ENCODE measurements at regions not wholly inside any gene's neighbourhood (a gene's known extent, or its start where the extent isn't known, plus 50 kb on each side); places are given as distances from the start of the nearest gene placed in this dataset.

GRCh38 chr12:67797753-67798152 is 149.2 kb downstream of the DYRK2 start:
- no peak for DNase-seq

- DNase-seq = no peak
These were observed 150.2 kb downstream of the DYRK2 start for GRCh38 chr12:67798768-67799167.

- DNase-seq = no peak
These were observed 154.2 kb downstream of the DYRK2 start for GRCh38 chr12:67802731-67803130.

GRCh38 chr12:67803278-67803993 is 154.9 kb downstream of the DYRK2 start:
- DNase-seq = no peak

GRCh38 chr12:67804168-67804567 is 155.6 kb downstream of the DYRK2 start:
- no peak for DNase-seq

GRCh38 chr12:67807814-67808213 is 159.3 kb downstream of the DYRK2 start:
- DNase-seq = no peak

GRCh38 chr12:67810166-67810565 is 161.6 kb downstream of the DYRK2 start:
- no peak for DNase-seq

- DNase-seq = no peak
These were observed 163.2 kb downstream of the DYRK2 start for GRCh38 chr12:67811437-67812361.

GRCh38 chr12:67813456-67813904 is 164.9 kb downstream of the DYRK2 start:
- no peak for DNase-seq

- DNase-seq = no peak
These were observed 167.7 kb downstream of the DYRK2 start for GRCh38 chr12:67816269-67816668.

GRCh38 chr12:67818459-67818903 is 169.9 kb downstream of the DYRK2 start:
- no peak for DNase-seq

GRCh38 chr12:67819902-67820301 is 169.3 kb upstream of the IFNG-AS1 start:
- no peak for DNase-seq

GRCh38 chr12:67820694-67821093 is 168.6 kb upstream of the IFNG-AS1 start:
- DNase-seq = no peak

GRCh38 chr12:67822826-67823225 is 166.4 kb upstream of the IFNG-AS1 start:
- DNase-seq = no peak

GRCh38 chr12:67826148-67826547 is 163.1 kb upstream of the IFNG-AS1 start:
- no peak for DNase-seq

- DNase-seq = no peak
These were observed 162.1 kb upstream of the IFNG-AS1 start for GRCh38 chr12:67826946-67827720.

GRCh38 chr12:67827820-67828383 is 161.3 kb upstream of the IFNG-AS1 start:
- no peak for DNase-seq

GRCh38 chr12:67829896-67830295 is 159.4 kb upstream of the IFNG-AS1 start:
- DNase-seq = no peak

GRCh38 chr12:67832155-67832554 is 157.1 kb upstream of the IFNG-AS1 start:
- DNase-seq = no peak

- no peak for DNase-seq
These were observed 155.6 kb upstream of the IFNG-AS1 start for GRCh38 chr12:67833602-67834001.

- DNase-seq = no peak
These were observed 151.4 kb upstream of the IFNG-AS1 start for GRCh38 chr12:67837876-67838275.

- DNase-seq = no peak
These were observed 147.1 kb upstream of the IFNG-AS1 start for GRCh38 chr12:67842124-67842523.

GRCh38 chr12:67843257-67843656 is 146.0 kb upstream of the IFNG-AS1 start:
- no peak for DNase-seq

All from NCI-H345 (cell line).